Chondrocyte (in vitro differentiated cells): ENCODE measurements at regions not wholly inside any gene's neighbourhood (a gene's known extent, or its start where the extent isn't known, plus 50 kb on each side); places are given as distances from the start of the nearest gene placed in this dataset.

Experiments
- DNase-seq: peaks from one replicate; pipeline ENCODE4 v3.0.0; 2021; ENCODE audit warnings: mixed read lengths, low spot score
- H3K27ac Mint-ChIP-seq: one replicate; pipeline ENCODE4 v1.8.0; 2021; ENCODE audit warnings: mild to moderate bottlenecking, moderate library complexity, mixed read lengths; ENCODE audit not compliant: unreplicated experiment
- H3K27me3 Mint-ChIP-seq: 2 replicates; pipeline ENCODE4 v1.8.0; 2021; ENCODE audit warnings: low read depth, mixed read lengths
- H3K36me3 Mint-ChIP-seq: 2 replicates; pipeline ENCODE4 v1.8.0; 2021; ENCODE audit warnings: low read depth, mixed read lengths
- H3K4me1 Mint-ChIP-seq: 2 replicates; pipeline ENCODE4 v1.8.0; 2021; ENCODE audit warnings: low read depth, mild to moderate bottlenecking, mixed read lengths
- H3K4me3 Mint-ChIP-seq: one replicate; pipeline ENCODE4 v1.8.0; 2021; ENCODE audit warnings: mild to moderate bottlenecking, moderate library complexity, mixed read lengths; ENCODE audit not compliant: unreplicated experiment
- H3K9me3 Mint-ChIP-seq: 2 replicates; pipeline ENCODE4 v1.8.0; 2021; ENCODE audit warnings: low read depth, mixed read lengths
- CTCF ChIP-seq: fragments of 200-600 bp; sonication (generic); IDR thresholded peaks from 2 replicates; pipeline ENCODE4 v1.5.0; 2021; ENCODE audit warnings: antibody characterized with exemption, mild to moderate bottlenecking, moderate library complexity

GRCh38 chr10:25117757-25118156 lies 57.0 kb upstream of the GPR158 start:
- H3K27me3 Mint-ChIP-seq = peaks cover 24% of the 10 kb centered on the region
- H3K36me3 Mint-ChIP-seq = no peaks in the 10 kb centered on the region
- TF ChIP-seq CTCF = no peak
- H3K4me1 Mint-ChIP-seq = peaks cover 7% of the 10 kb centered on the region
- no peak overlapping the region for H3K4me3 Mint-ChIP-seq
- DNase-seq = no peak
- no peaks in the 10 kb centered on the region for H3K9me3 Mint-ChIP-seq
- no peak overlapping the region for H3K27ac Mint-ChIP-seq

GRCh38 chr10:25120188-25120587 lies 54.6 kb upstream of the GPR158 start:
- no peak overlapping the region for H3K4me3 Mint-ChIP-seq
- TF ChIP-seq CTCF = no peak
- DNase-seq = no peak
- H3K27ac Mint-ChIP-seq = no peak overlapping the region
- peaks cover 19% of the 10 kb centered on the region for H3K27me3 Mint-ChIP-seq
- no peaks in the 10 kb centered on the region for H3K9me3 Mint-ChIP-seq
- no peaks in the 10 kb centered on the region for H3K36me3 Mint-ChIP-seq
- H3K4me1 Mint-ChIP-seq = no peaks in the 10 kb centered on the region
